ENCODE measurements at regions not wholly inside any gene's neighbourhood (a gene's known extent, or its start where the extent isn't known, plus 50 kb on each side); places are given as distances from the start of the nearest gene placed in this dataset.

GRCh38 chr13:61777271-61777670 lies 361.6 kb upstream of the PCDH20 start:
- H3K27ac ChIP-seq (ENCODE audit: low read depth in 1 of 2, low read length in 2 of 2) = no peak overlapping the region
- H3K4me3 ChIP-seq (ENCODE audit: low read depth in 1 of 3, low read length in 3 of 3) = no peak overlapping the region
- no peak overlapping the region for H3K9ac ChIP-seq (ENCODE audit: low read depth in 1 of 2, low read length in 2 of 2)
- no peak for TF ChIP-seq JUND (IDR thresholded peaks at IDR 0.05)
- TF ChIP-seq SP1 (IDR thresholded peaks at IDR 0.05) = no peak
- TF ChIP-seq RAD21 (IDR thresholded peaks at IDR 0.05) = no peak
- no peak for TF ChIP-seq HNF4G (IDR thresholded peaks at IDR 0.05)
- TF ChIP-seq NR2F2 (IDR thresholded peaks at IDR 0.05) = no peak
- TF ChIP-seq, protein P1, sequence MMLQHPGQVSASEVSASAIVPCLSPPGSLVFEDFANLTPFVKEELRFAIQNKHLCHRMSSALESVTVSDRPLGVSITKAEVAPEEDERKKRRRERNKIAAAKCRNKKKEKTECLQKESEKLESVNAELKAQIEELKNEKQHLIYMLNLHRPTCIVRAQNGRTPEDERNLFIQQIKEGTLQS (IDR thresholded peaks at IDR 0.05) = no peak
- TF ChIP-seq CTCF (IDR thresholded peaks at IDR 0.05; ENCODE audit: low read depth, low read length, missing input control) = no peak
- no peak for TF ChIP-seq FOXA1 (IDR thresholded peaks at IDR 0.05)
- TF ChIP-seq GABPA (IDR thresholded peaks at IDR 0.05 in 1 of 2, conservative IDR thresholded peaks at IDR 0.05 in 1 of 2) = no peak
- TF ChIP-seq HNF4A (conservative IDR thresholded peaks at IDR 0.05) = no peak
- no peak for TF ChIP-seq FOXA2 (IDR thresholded peaks at IDR 0.05)
- no peak for TF ChIP-seq RXRA (IDR thresholded peaks at IDR 0.05)
- no peak for TF ChIP-seq MAX (IDR thresholded peaks at IDR 0.05)
- no peak for TF ChIP-seq YY1 (IDR thresholded peaks at IDR 0.05)
- TF ChIP-seq REST (IDR thresholded peaks at IDR 0.05) = no peak
- no peak for TF ChIP-seq TAF1 (conservative IDR thresholded peaks at IDR 0.05)
- TF ChIP-seq ZBTB33 (IDR thresholded peaks at IDR 0.05) = no peak
- H3K4me1 ChIP-seq (ENCODE audit: control insufficient read depth in 4 of 4, insufficient read depth in 4 of 4, low read length in 3 of 4) = no peaks in the 10 kb centered on the region
- no peaks in the 10 kb centered on the region for H3K36me3 ChIP-seq (ENCODE audit: control insufficient read depth in 4 of 4, insufficient read depth in 3 of 4, low read depth in 1 of 4, low read length in 3 of 4)
- H3K27me3 ChIP-seq (ENCODE audit: control insufficient read depth in 4 of 4, insufficient read depth in 4 of 4, low read length in 3 of 4) = no peaks in the 10 kb centered on the region
- DNase-seq (ENCODE audit: low spot score) = no peak
- H3K9me3 ChIP-seq (ENCODE audit: control insufficient read depth in 4 of 4, low read length in 3 of 4) = no peaks in the 10 kb centered on the region
- 56% methylated on average over 3 of the region's 3 CpGs for WGBS

- no peaks in the 10 kb centered on the region for H3K36me3 ChIP-seq (ENCODE audit: control insufficient read depth in 4 of 4, insufficient read depth in 3 of 4, low read depth in 1 of 4, low read length in 3 of 4)
- H3K4me3 ChIP-seq (ENCODE audit: low read depth in 1 of 3, low read length in 3 of 3) = no peak overlapping the region
- DNase-seq (ENCODE audit: low spot score) = no peak
- no peaks in the 10 kb centered on the region for H3K27me3 ChIP-seq (ENCODE audit: control insufficient read depth in 4 of 4, insufficient read depth in 4 of 4, low read length in 3 of 4)
- no peak overlapping the region for H3K9ac ChIP-seq (ENCODE audit: low read depth in 1 of 2, low read length in 2 of 2)
- H3K27ac ChIP-seq (ENCODE audit: low read depth in 1 of 2, low read length in 2 of 2) = no peak overlapping the region
- no peaks in the 10 kb centered on the region for H3K9me3 ChIP-seq (ENCODE audit: control insufficient read depth in 4 of 4, low read length in 3 of 4)
- TF ChIP-seq HNF4A (conservative IDR thresholded peaks at IDR 0.05) = no peak
- TF ChIP-seq FOXA1 (IDR thresholded peaks at IDR 0.05) = no peak
- H3K4me1 ChIP-seq (ENCODE audit: control insufficient read depth in 4 of 4, insufficient read depth in 4 of 4, low read length in 3 of 4) = no peaks in the 10 kb centered on the region
Measured at GRCh38 chr13:61774903-61775302, 359.3 kb upstream of the PCDH20 start.

Measured in liver (tissue), 8 donors.